B cell (primary cell): ENCODE measurements at regions not wholly inside any gene's neighbourhood (a gene's known extent, or its start where the extent isn't known, plus 50 kb on each side); places are given as distances from the start of the nearest gene placed in this dataset.

Experiments
- ATAC-seq: fragments of 200-7000 bp; cut with Tn5 transposase; one replicate; pipeline ENCODE4 v1.10.0; 2021; ENCODE audit warnings: low read depth, mild to moderate bottlenecking, moderate number of reproducible peaks, moderate library complexity
- CTCF ChIA-PET: fragments of 350-600 bp; sonication (Branson Sonifier 250); formaldehyde crosslinking; loops from one replicate; lab custom pipeline; 2021; ENCODE audit warnings: antibody characterized with exemption, inconsistent platforms; lab: Charles Lee
- POLR2A ChIA-PET: fragments of 350-600 bp; sonication (Branson Sonifier 250); formaldehyde crosslinking; loops from one replicate; lab custom pipeline; 2021; ENCODE audit warnings: antibody characterized with exemption; lab: Charles Lee
- DNase-seq: peaks from one replicate; pipeline ENCODE4 v3.0.0; 2013
- H2AFZ ChIP-seq: 2 replicates; pipeline ENCODE4 v1.6.1; 2012; ENCODE audit warnings: mild to moderate bottlenecking, low read depth, low read length; ENCODE audit not compliant: insufficient read depth, poor library complexity, severe bottlenecking
- H3K27ac ChIP-seq, 2 donors: 1 replicate in 1 of 2; 2 replicates in 1 of 2; pipeline ENCODE4 v1.5.1; 2012 to 2013; ENCODE audit warnings: low read length in 2 of 2, mild to moderate bottlenecking in 2 of 2, moderate library complexity in 1 of 2
- H3K27me3 ChIP-seq, 4 experiments: fragments of 200-600 bp in 1 of 4; sonication (generic) in 1 of 4; replicated peaks in 1 of 4; 1 replicate in 2 of 4; 2 replicates in 2 of 4; pipeline versions ENCODE4 v1.6.1 to v1.7.0; 2013 to 2016; ENCODE audit warnings: low read length in 3 of 4, mild to moderate bottlenecking in 2 of 4, mixed read lengths in 1 of 4, moderate library complexity in 1 of 4; ENCODE audit not compliant: insufficient read depth in 4 of 4, control insufficient read depth in 3 of 4; ENCODE audit errors: control extremely low read depth in 1 of 4
- H3K36me3 ChIP-seq, 2 experiments: replicated peaks in 1 of 2; 1 replicate in 1 of 2; 2 replicates in 1 of 2; pipeline versions ENCODE4 v1.6.1 to v1.7.1; 2013; ENCODE audit warnings: low read length in 1 of 2; ENCODE audit not compliant: insufficient read depth in 2 of 2, control insufficient read depth in 1 of 2; ENCODE audit errors: control extremely low read depth in 1 of 2, extremely low read depth in 1 of 2
- H3K4me1 ChIP-seq, 2 donors: fragments of 200-600 bp in 1 of 2; sonication (generic) in 1 of 2; 1 replicate in 1 of 2; 2 replicates in 1 of 2; pipeline versions ENCODE4 v1.5.1 to v1.6.1; 2013 to 2017; ENCODE audit warnings: low read length in 2 of 2; ENCODE audit not compliant: control insufficient read depth in 2 of 2, insufficient read depth in 2 of 2
- H3K4me2 ChIP-seq: replicated peaks from 2 replicates; pipeline ENCODE3; 2012; ENCODE audit warnings: mild to moderate bottlenecking, low read depth, low read length; ENCODE audit not compliant: poor library complexity, severe bottlenecking
- H3K4me3 ChIP-seq, 5 experiments: fragments of 200-600 bp in 1 of 5; sonication (generic) in 1 of 5; 1 replicate in 3 of 5; 2 replicates in 2 of 5; pipeline versions ENCODE4 v1.5.1 to v1.7.0; 2011 to 2016; ENCODE audit warnings: low read length in 4 of 5, mild to moderate bottlenecking in 4 of 5, low read depth in 2 of 5, control low read depth in 1 of 5, moderate library complexity in 1 of 5; ENCODE audit not compliant: insufficient read depth in 1 of 5; ENCODE audit errors: control extremely low read depth in 1 of 5, extremely low read depth in 1 of 5
- H3K79me2 ChIP-seq: fragments of 200-600 bp; sonication (generic); one replicate; pipeline ENCODE4 v1.6.0; 2016; ENCODE audit warnings: low read length; ENCODE audit not compliant: control insufficient read depth, insufficient read depth
- H3K9ac ChIP-seq: fragments of 200-600 bp; sonication (generic); 2 replicates; pipeline ENCODE4 v1.6.1; 2017; ENCODE audit warnings: mild to moderate bottlenecking, low read length, moderate library complexity
- H3K9me3 ChIP-seq, 3 donors: one replicate each; pipeline versions ENCODE4 v1.6.1 to v1.7.1; 2013; ENCODE audit warnings: low read length in 2 of 3; ENCODE audit not compliant: control insufficient read depth in 2 of 3, insufficient read depth in 1 of 3; ENCODE audit errors: control extremely low read depth in 1 of 3
- H4K20me1 ChIP-seq: 2 replicates; pipeline ENCODE4 v1.6.0; 2012; ENCODE audit warnings: mild to moderate bottlenecking, low read length; ENCODE audit not compliant: insufficient read depth, control insufficient read depth, poor library complexity, severe bottlenecking
- H3K27ac Mint-ChIP-seq: one replicate; pipeline ENCODE4 v1.8.0; 2021; ENCODE audit warnings: mixed read lengths
- H3K27me3 Mint-ChIP-seq: one replicate; pipeline ENCODE4 v1.8.0; 2021; ENCODE audit warnings: mixed read lengths
- H3K4me1 Mint-ChIP-seq: one replicate; pipeline ENCODE4 v1.8.0; 2021; ENCODE audit warnings: mixed read lengths
- H3K4me3 Mint-ChIP-seq: one replicate; pipeline ENCODE4 v1.8.0; 2021; ENCODE audit warnings: mixed read lengths
- H3K9me3 Mint-ChIP-seq: one replicate; pipeline ENCODE4 v1.8.0; 2022; ENCODE audit warnings: mixed read lengths; ENCODE audit not compliant: insufficient read depth
- EZH2 ChIP-seq: IDR thresholded peaks from 2 replicates; pipeline ENCODE4 v1.6.1; 2012; ENCODE audit warnings: borderline replicate concordance, low read depth, mild to moderate bottlenecking, moderate library complexity, low read length; ENCODE audit not compliant: insufficient read depth, poor library complexity, severe bottlenecking
- WGBS: methylation state at CpG from one replicate; pipeline ENCODE4 v1.1.5; 2013; ENCODE audit warnings: missing lambda C conversion rate; ENCODE audit not compliant: insufficient coverage; 5-methylcytosine and 5-hydroxymethylcytosine counted together
- intact Hi-C: fragments of 100-400 bp; cut with micrococcal nuclease; formaldehyde crosslinking; loops from one replicate; pipeline ENCODE4 v1.10.0; 2022
- TF ChIP-seq, protein P1 (sequence below): fragments of 200-600 bp; IDR thresholded peaks from one replicate; pipeline ENCODE4 v1.8.0; 2022; ENCODE audit warnings: antibody characterized with exemption, mild to moderate bottlenecking

DNA sequence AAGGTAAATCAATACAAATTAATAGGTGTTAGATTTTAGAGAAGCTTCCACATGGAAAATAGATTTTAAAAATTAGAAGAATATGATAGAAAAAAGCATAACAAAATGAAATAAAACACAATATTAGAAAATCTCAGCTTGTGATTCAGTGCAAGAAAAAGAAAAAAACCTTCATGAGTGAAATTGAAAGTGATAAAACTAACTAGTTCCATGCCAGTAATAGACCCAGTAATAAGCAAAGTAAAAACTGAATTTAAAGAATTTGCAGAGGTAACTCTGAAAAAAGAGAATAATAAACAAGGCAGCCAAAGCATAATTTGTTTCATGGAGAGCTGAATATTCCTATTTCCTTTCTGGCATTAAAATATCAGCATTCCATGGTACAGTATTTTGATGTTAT lies 174.3 kb upstream of the TENM3 start:
- H3K27ac ChIP-seq = no peak overlapping the region
- ATAC-seq = no peak
- intact Hi-C loops = no loop called here
- no peak overlapping the region for H3K4me2 ChIP-seq
- H3K9ac ChIP-seq = no peak overlapping the region
- H3K9me3 ChIP-seq = peaks cover 0 to 3% (median 0%) of the 10 kb centered on the region in 3 donors
- H3K4me1 Mint-ChIP-seq = no peaks in the 10 kb centered on the region
- H3K27me3 ChIP-seq = no peaks in the 10 kb centered on the region
- no peak overlapping the region for H3K4me3 Mint-ChIP-seq
- H3K27me3 Mint-ChIP-seq = no peaks in the 10 kb centered on the region
- no peak overlapping the region for H3K27ac Mint-ChIP-seq
- TF ChIP-seq EZH2 = no peak
- TF ChIP-seq, protein P1, sequence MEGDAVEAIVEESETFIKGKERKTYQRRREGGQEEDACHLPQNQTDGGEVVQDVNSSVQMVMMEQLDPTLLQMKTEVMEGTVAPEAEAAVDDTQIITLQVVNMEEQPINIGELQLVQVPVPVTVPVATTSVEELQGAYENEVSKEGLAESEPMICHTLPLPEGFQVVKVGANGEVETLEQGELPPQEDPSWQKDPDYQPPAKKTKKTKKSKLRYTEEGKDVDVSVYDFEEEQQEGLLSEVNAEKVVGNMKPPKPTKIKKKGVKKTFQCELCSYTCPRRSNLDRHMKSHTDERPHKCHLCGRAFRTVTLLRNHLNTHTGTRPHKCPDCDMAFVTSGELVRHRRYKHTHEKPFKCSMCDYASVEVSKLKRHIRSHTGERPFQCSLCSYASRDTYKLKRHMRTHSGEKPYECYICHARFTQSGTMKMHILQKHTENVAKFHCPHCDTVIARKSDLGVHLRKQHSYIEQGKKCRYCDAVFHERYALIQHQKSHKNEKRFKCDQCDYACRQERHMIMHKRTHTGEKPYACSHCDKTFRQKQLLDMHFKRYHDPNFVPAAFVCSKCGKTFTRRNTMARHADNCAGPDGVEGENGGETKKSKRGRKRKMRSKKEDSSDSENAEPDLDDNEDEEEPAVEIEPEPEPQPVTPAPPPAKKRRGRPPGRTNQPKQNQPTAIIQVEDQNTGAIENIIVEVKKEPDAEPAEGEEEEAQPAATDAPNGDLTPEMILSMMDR = no peak
- CTCF ChIA-PET = no interaction called here
- H3K4me3 ChIP-seq = no peak overlapping the region
- H3K4me1 ChIP-seq = no peaks in the 10 kb centered on the region
- POLR2A ChIA-PET = no interaction called here
- peaks cover 9% of the 10 kb centered on the region for H3K9me3 Mint-ChIP-seq
- DNase-seq = no peak
- no peak overlapping the region for H2AFZ ChIP-seq
- no peaks in the 10 kb centered on the region for H3K79me2 ChIP-seq
- H3K36me3 ChIP-seq = no peaks in the 10 kb centered on the region
- no peaks in the 10 kb centered on the region for H4K20me1 ChIP-seq

DNA sequence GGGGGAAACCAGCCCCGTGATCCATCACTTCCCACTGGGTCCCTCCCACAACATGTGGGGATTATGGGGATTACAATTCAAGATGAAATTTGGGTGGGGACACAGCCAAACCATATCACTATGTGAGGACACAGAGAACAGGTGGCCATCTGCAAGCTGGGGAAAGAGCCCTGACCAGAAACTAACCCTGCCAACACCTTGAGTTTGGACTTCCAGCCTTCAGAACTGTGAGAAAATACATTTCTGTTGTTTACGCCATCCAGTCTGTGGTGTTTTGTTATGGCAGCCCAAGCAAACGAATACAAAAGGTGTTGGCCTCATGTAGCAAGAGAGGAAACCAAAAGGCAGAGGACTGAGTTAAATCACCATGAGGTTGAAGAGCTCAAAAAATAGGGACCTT lies 169.9 kb upstream of the TENM3 start:
- H3K4me1 Mint-ChIP-seq = no peaks in the 10 kb centered on the region
- WGBS = 75% methylated on average over 2 of the region's 3 CpGs
- H3K9ac ChIP-seq = no peak overlapping the region
- H3K4me3 ChIP-seq = no peak overlapping the region
- CTCF ChIA-PET = no interaction called here
- no peak overlapping the region for H3K27ac ChIP-seq
- DNase-seq (no peak), ATAC-seq (no peak)
- no peak overlapping the region for H3K4me3 Mint-ChIP-seq
- H3K27me3 Mint-ChIP-seq = no peaks in the 10 kb centered on the region
- peaks cover 8% of the 10 kb centered on the region for H3K9me3 Mint-ChIP-seq
- intact Hi-C loops = no loop called here
- H3K36me3 ChIP-seq = no peaks in the 10 kb centered on the region
- H3K27me3 ChIP-seq = no peaks in the 10 kb centered on the region
- H3K9me3 ChIP-seq = peaks cover 0 to 3% (median 0%) of the 10 kb centered on the region in 3 donors
- POLR2A ChIA-PET = no interaction called here
- H4K20me1 ChIP-seq = no peaks in the 10 kb centered on the region
- H3K4me1 ChIP-seq = no peaks in the 10 kb centered on the region
- H3K4me2 ChIP-seq = no peak overlapping the region
- no peak overlapping the region for H2AFZ ChIP-seq
- TF ChIP-seq, protein P1 = no peak
- TF ChIP-seq EZH2 = no peak
- H3K27ac Mint-ChIP-seq = no peak overlapping the region
- H3K79me2 ChIP-seq = no peaks in the 10 kb centered on the region
